Neural crest cell (in vitro differentiated cells): ENCODE measurements at regions not wholly inside any gene's neighbourhood (a gene's known extent, or its start where the extent isn't known, plus 50 kb on each side); places are given as distances from the start of the nearest gene placed in this dataset.
A peak's percentile ranks its signal among the peaks of the same experiment; 100 is the strongest.

ENCODE experiments used
- DNase-seq: peaks from one replicate; pipeline ENCODE4 v3.0.0; 2021; ENCODE audit warnings: low read depth, mixed read lengths, low spot score
- H3K27ac Mint-ChIP-seq: one replicate; pipeline ENCODE4 v1.8.0; 2021; ENCODE audit warnings: mild to moderate bottlenecking, mixed read lengths; ENCODE audit not compliant: unreplicated experiment
- H3K27me3 Mint-ChIP-seq: 2 replicates; pipeline ENCODE4 v1.8.0; 2021; ENCODE audit warnings: low read depth, mild to moderate bottlenecking, mixed read lengths
- H3K36me3 Mint-ChIP-seq: 2 replicates; pipeline ENCODE4 v1.8.0; 2021; ENCODE audit warnings: low read depth, mild to moderate bottlenecking, mixed read lengths
- H3K4me1 Mint-ChIP-seq: 2 replicates; pipeline ENCODE4 v1.8.0; 2021; ENCODE audit warnings: mixed read lengths
- H3K4me3 Mint-ChIP-seq: one replicate; pipeline ENCODE4 v1.8.0; 2021; ENCODE audit warnings: mild to moderate bottlenecking, mixed read lengths
- H3K9me3 Mint-ChIP-seq: 2 replicates; pipeline ENCODE4 v1.8.0; 2021; ENCODE audit warnings: mixed read lengths
- CTCF ChIP-seq: fragments of 200-600 bp; sonication (generic); conservative IDR thresholded peaks from 2 replicates; pipeline ENCODE4 v1.5.0; 2021; ENCODE audit warnings: antibody characterized with exemption, mild to moderate bottlenecking

GRCh38 chr20:3340443-3340842 is 67.0 kb downstream of the DNAAF9 start:
- Mint-ChIP-seq H3K27me3 (no peaks in the 10 kb centered on the region), H3K27ac (no peak overlapping the region), H3K36me3 (peaks cover 23% of the 10 kb centered on the region), H3K4me1 (no peaks in the 10 kb centered on the region), H3K4me3 (no peak overlapping the region), H3K9me3 (peaks cover 2% of the 10 kb centered on the region)
- TF ChIP-seq CTCF = no peak
- no peak for DNase-seq

- Mint-ChIP-seq H3K36me3 (peaks cover 29% of the 10 kb centered on the region), H3K9me3 (peaks cover 5% of the 10 kb centered on the region), H3K4me1 (peaks cover 7% of the 10 kb centered on the region), H3K27ac (peak overlapping the region; percentile 9), H3K4me3 (no peak overlapping the region), H3K27me3 (no peaks in the 10 kb centered on the region)
- no peak for DNase-seq
- no peak for TF ChIP-seq CTCF
Measured at GRCh38 chr20:3339571-3339970, 67.9 kb downstream of the DNAAF9 start.

- no peak for TF ChIP-seq CTCF
- no peak overlapping the region for H3K4me3 Mint-ChIP-seq
- DNase-seq = no peak
- peaks cover 7% of the 10 kb centered on the region for H3K9me3 Mint-ChIP-seq
- peaks cover 12% of the 10 kb centered on the region for H3K4me1 Mint-ChIP-seq
- H3K27ac Mint-ChIP-seq = no peak overlapping the region
- H3K36me3 Mint-ChIP-seq = peaks cover 33% of the 10 kb centered on the region
- no peaks in the 10 kb centered on the region for H3K27me3 Mint-ChIP-seq
Measured at GRCh38 chr20:3339076-3339475, 68.4 kb downstream of the DNAAF9 start.

GRCh38 chr20:3334156-3334943 is 73.1 kb downstream of the DNAAF9 start:
- Mint-ChIP-seq H3K27ac (no peak overlapping the region), H3K4me3 (no peak overlapping the region), H3K9me3 (peaks cover 7% of the 10 kb centered on the region), H3K36me3 (peaks cover 29% of the 10 kb centered on the region), H3K4me1 (peaks cover 18% of the 10 kb centered on the region), H3K27me3 (no peaks in the 10 kb centered on the region)
- TF ChIP-seq CTCF = no peak
- no peak for DNase-seq

DNA sequence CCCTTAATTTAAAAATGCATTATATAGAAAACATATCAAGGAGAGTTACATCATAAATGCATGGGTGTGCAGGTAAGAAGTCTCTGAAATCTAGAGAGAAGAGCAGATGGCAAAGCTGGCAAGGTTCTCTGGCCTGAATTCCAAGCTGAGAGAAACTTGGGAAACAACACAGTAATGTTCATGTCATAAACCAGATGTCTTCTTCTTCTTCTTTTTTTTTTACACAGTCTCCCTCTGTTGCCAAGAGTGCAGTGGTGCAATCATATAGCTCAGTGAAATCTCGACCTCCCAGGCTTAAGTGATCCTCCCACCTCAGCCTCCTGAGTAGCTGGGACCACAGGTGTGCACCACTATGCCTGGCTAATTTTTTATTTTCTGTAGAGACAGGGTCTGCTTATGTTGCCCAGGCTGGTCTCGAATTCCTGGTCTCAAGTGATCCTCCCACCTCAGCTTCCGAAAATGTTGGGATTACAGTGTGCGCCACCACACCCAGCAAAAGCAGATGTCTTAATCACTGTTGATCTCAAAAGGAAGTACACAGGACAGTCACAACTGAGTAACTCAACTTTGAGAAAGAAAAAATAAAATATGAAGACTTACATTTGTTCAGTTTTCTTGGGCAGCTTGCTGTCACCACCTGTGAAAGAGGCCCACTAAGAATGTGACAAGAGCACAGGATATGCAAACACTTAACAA is 77.3 kb downstream of the DNAAF9 start:
- H3K27ac Mint-ChIP-seq = no peak overlapping the region
- peaks cover 13% of the 10 kb centered on the region for H3K36me3 Mint-ChIP-seq
- H3K4me3 Mint-ChIP-seq = no peak overlapping the region
- peak; percentile 22 for TF ChIP-seq CTCF
- H3K27me3 Mint-ChIP-seq = no peaks in the 10 kb centered on the region
- H3K9me3 Mint-ChIP-seq = peaks cover 4% of the 10 kb centered on the region
- peaks cover 18% of the 10 kb centered on the region for H3K4me1 Mint-ChIP-seq
- no peak for DNase-seq
